Activated naive CD4-positive, alpha-beta T cell treated with anti-CD3 and anti-CD28 coated beads, Interleukin-2, amount 10 ng/mL, durations not matched to agents 7 days and 5 days (primary cell): ENCODE measurements at regions not wholly inside any gene's neighbourhood (a gene's known extent, or its start where the extent isn't known, plus 50 kb on each side); places are given as distances from the start of the nearest gene placed in this dataset.
"Not testable (repeated sequence)": the region's sequence is repeated elsewhere in the genome, so short reads cannot be mapped to it uniquely, and the experiment has no call there.

Experiments
- CTCF ChIA-PET: fragments of 350-600 bp; sonication (Branson Sonifier 250); formaldehyde crosslinking; loops from one replicate; lab custom pipeline; 2021; ENCODE audit warnings: antibody characterized with exemption; lab: Charles Lee
- DNase-seq: peaks from one replicate; pipeline ENCODE4 v3.0.0-alpha.2; 2020
- H3K27ac Mint-ChIP-seq: one replicate; pipeline ENCODE4 v1.8.0; 2021; ENCODE audit warnings: mild to moderate bottlenecking, moderate library complexity, mixed read lengths
- H3K27me3 Mint-ChIP-seq: one replicate; pipeline ENCODE4 v1.8.0; 2021; ENCODE audit warnings: mild to moderate bottlenecking, mixed read lengths
- H3K36me3 Mint-ChIP-seq: one replicate; pipeline ENCODE4 v1.8.0; 2021; ENCODE audit warnings: mixed read lengths
- H3K4me1 Mint-ChIP-seq: one replicate; pipeline ENCODE4 v1.8.0; 2021; ENCODE audit warnings: mixed read lengths
- H3K4me3 Mint-ChIP-seq: one replicate; pipeline ENCODE4 v1.8.0; 2021; ENCODE audit warnings: mild to moderate bottlenecking, moderate library complexity, mixed read lengths
- H3K9me3 Mint-ChIP-seq: one replicate; pipeline ENCODE4 v1.8.0; 2021; ENCODE audit warnings: mixed read lengths

DNA sequence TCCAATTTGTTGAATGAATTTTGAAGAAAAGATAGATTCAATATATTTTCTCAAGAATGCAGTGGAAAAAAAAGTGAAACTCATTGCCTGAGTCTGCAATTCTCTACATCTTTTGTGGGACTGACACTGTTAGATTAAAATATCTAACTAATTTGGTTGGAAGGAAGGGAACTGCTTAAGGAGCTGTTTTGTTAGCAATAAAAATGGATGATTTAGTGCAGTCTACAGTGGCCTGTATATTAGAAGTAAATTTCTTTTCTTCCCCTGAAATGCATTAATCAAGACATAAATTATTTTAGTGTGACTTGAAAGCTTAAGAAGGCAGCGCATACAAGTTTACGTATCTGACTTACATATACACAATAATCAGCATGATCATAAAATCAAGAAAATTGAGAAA is 1332.6 kb downstream of the EPHA7 start:
- H3K4me1 Mint-ChIP-seq = no peaks in the 10 kb centered on the region
- no peak overlapping the region for H3K4me3 Mint-ChIP-seq
- H3K36me3 Mint-ChIP-seq = no peaks in the 10 kb centered on the region
- no peaks in the 10 kb centered on the region for H3K27me3 Mint-ChIP-seq
- CTCF ChIA-PET = no interaction called here
- H3K9me3 Mint-ChIP-seq = peaks cover 23% of the 10 kb centered on the region
- no peak for DNase-seq
- H3K27ac Mint-ChIP-seq = no peak overlapping the region

DNA sequence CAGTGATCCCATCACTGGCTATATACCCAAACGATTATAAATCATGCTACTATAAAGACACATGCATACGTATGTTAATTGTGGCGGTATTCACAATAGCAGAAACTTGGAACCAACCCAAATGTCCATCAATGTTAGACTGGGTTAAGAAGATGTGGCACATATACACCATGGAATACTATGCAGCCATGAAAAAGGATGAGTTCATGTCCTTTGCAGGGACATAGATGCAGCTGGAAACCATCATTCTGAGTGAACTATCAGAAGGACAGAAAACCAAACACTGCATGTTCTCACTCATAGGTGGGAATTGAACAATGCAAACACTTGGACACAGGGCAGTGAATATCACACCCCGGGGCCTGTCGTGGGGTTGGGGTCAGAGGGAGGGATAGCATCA is 1335.4 kb downstream of the EPHA7 start:
- H3K36me3 Mint-ChIP-seq, H3K27ac Mint-ChIP-seq, H3K27me3 Mint-ChIP-seq, H3K4me3 Mint-ChIP-seq, DNase-seq, CTCF ChIA-PET, H3K4me1 Mint-ChIP-seq: not testable (repeated sequence)
- H3K9me3 Mint-ChIP-seq = peaks cover 29% of the 10 kb centered on the region

DNA sequence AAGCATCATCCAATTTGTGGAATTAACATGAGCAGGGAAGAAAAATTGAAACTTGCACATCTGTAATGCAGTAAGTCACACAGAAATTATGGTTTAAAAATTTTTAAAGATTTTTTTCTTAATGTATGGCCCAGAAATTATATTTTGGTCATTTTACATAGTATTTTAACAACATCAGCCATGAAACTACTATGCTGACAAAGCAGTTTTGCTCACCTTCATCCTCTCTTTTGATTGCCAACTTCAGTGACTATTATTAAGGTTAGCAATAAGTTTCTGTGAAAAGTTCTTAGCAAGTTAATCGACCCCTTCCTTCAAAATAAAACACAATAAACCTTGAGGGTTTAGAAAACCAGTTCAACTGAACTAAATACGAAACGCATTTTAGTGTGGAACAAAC is 1347.0 kb downstream of the EPHA7 start:
- CTCF ChIA-PET = no interaction called here
- Mint-ChIP-seq H3K4me3 (no peak overlapping the region), H3K27me3 (no peaks in the 10 kb centered on the region), H3K36me3 (no peaks in the 10 kb centered on the region), H3K9me3 (peaks cover 3% of the 10 kb centered on the region), H3K27ac (no peak overlapping the region), H3K4me1 (no peaks in the 10 kb centered on the region)
- DNase-seq = no peak

DNA sequence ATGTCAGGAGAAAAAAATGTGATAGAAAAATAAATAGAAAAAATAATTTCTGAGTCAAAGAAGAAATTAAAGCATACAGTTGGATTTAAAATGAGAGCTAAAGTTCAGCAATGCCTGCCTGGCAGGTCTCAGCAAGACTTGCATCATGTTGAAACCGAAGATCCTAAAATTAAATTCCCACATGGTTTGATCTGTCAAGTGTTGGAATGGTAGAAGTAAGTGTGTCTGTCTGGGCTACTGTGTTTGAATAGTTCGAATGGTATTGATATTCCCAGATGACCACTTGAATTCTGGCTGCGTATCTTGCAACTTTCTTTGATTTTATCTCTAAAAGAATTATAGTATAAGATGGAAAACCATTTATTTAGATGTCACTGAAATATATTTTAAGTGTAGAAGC is 1349.6 kb downstream of the EPHA7 start:
- no peaks in the 10 kb centered on the region for H3K27me3 Mint-ChIP-seq
- H3K36me3 Mint-ChIP-seq = no peaks in the 10 kb centered on the region

DNA sequence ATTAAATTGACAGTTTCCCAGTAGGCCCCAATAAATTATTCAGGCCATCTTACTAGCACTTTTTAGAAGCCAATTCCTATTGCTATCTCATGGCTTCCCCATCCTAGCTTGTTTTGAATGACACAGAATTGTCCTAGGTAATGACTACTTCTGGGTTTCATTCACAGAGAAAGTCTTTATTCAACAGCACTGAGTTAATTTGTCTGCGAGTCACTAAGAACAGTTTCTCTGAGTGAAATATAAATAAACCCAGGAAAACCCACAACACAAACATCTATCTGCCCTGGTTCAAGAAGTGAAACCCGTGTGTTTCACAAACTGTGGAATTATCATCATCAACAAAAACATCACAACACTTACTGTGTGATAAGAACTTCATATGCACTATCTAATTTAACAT is 1366.8 kb downstream of the EPHA7 start:
- Mint-ChIP-seq H3K9me3 (peaks cover 1% of the 10 kb centered on the region), H3K27ac (no peak overlapping the region), H3K27me3 (no peaks in the 10 kb centered on the region), H3K4me3 (no peak overlapping the region), H3K36me3 (no peaks in the 10 kb centered on the region), H3K4me1 (no peaks in the 10 kb centered on the region)
- CTCF ChIA-PET = no interaction called here
- DNase-seq = no peak

More for the DNA sequence above, 1349.6 kb downstream of the EPHA7 start:
- Mint-ChIP-seq H3K4me1 (no peaks in the 10 kb centered on the region), H3K9me3 (peaks cover 3% of the 10 kb centered on the region), H3K4me3 (no peak overlapping the region), H3K27ac (no peak overlapping the region)
- no peak for DNase-seq
- CTCF ChIA-PET = no interaction called here

DNA sequence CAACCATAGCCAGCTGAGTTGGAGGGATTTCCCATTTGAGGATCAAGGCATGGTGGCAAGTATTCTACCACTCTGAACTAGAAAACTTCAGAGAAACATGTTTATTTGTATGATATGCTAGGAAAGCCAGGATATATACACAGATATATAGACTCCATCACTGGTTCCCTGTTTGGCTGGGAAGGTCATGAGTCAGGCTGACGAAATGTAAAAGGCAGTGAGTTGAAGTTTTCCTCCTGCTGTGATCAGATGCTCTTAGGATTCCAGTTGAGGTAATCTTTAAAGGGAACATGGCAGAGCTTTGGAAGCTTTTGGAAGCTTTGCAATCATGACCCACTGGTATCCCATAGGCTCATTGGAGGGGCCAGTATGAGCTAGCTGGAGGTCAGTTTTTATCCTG is 1369.1 kb downstream of the EPHA7 start:
- no peak overlapping the region for H3K4me3 Mint-ChIP-seq

DNA sequence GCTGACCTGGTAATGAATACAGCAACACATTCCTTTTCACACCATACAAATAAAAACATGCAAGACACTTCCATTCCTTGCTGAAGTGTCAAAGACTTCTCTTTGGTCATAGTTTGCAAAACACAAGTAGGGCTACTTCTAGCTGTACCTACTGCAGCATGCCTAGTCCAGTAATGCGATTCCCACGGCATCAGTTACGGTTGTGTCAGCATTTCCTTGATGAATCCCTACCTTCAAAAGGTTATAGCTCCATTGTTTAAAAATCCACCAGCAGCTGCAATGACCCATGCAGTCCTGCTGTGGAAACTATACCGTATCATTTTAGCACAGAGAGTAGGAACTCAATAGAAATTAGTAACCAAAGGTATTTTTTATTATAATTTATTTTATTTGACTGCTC is 1371.5 kb downstream of the EPHA7 start:
- H3K27ac Mint-ChIP-seq = no peak overlapping the region
- peaks cover 3% of the 10 kb centered on the region for H3K9me3 Mint-ChIP-seq
- H3K4me1 Mint-ChIP-seq = no peaks in the 10 kb centered on the region

More for the DNA sequence above, 1369.1 kb downstream of the EPHA7 start:
- Mint-ChIP-seq H3K4me1 (no peaks in the 10 kb centered on the region), H3K9me3 (peaks cover 1% of the 10 kb centered on the region), H3K36me3 (no peaks in the 10 kb centered on the region), H3K27me3 (no peaks in the 10 kb centered on the region), H3K27ac (no peak overlapping the region)
- no peak for DNase-seq
- CTCF ChIA-PET = no interaction called here

DNA sequence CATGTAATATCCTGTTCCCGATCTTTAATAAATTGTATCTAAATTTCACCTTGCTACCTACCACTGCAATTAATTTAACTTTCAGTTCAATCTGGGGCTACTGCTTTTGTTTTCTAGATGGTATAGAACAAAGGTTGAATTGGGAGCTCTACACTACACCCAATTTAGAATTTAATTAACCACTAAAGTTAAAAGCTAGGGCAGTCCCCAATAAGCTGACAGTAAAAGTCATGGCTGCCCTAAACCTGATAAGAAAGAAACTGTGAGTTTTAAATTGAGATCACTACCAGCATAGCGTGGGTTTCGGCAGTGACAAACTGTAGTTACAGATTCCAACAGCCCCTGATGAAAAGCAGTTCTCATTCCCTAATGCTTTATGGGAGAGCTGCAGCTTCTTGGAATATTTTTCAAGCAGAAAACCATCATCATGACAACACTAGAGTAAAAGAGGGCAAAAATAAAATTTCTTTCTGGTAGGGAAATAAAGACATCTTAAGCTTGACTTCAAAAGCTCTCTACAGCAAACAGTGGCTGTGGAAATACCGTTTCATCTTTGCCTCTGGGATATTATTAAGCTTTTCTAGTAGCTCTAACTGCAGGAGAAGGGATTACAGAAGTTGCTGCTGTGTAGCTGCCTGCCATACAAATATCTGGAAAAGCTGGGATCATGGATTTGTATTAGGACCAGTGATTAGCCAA is 1372.1 kb downstream of the EPHA7 start:
- CTCF ChIA-PET = no interaction called here
- DNase-seq = no peak
- Mint-ChIP-seq H3K36me3 (no peaks in the 10 kb centered on the region), H3K4me3 (no peak overlapping the region), H3K27ac (no peak overlapping the region), H3K9me3 (peaks cover 5% of the 10 kb centered on the region), H3K4me1 (no peaks in the 10 kb centered on the region), H3K27me3 (no peaks in the 10 kb centered on the region)

More for the DNA sequence above, 1371.5 kb downstream of the EPHA7 start:
- Mint-ChIP-seq H3K36me3 (no peaks in the 10 kb centered on the region), H3K4me3 (no peak overlapping the region), H3K27me3 (no peaks in the 10 kb centered on the region)
- no peak for DNase-seq
- CTCF ChIA-PET = no interaction called here

DNA sequence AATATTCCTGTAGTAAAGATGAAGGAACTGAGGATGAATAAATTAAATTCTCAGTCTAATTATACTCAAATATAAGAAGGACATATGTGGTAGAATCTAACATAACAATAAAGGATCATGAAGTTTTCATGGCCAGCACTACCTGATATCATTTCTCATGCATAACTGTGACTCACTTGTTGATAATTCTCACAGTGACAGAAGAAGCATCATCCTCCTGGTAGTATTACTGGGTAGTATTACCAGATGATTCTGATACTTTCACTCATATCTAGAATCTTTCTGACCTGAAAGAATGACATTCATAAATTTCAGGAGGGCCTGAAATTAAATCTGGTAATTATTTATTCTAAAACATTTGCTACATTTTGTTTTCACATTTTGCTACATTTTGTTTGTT is 1375.0 kb downstream of the EPHA7 start:
- H3K9me3 Mint-ChIP-seq = peaks cover 5% of the 10 kb centered on the region
- CTCF ChIA-PET = no interaction called here
- no peak overlapping the region for H3K4me3 Mint-ChIP-seq
- no peaks in the 10 kb centered on the region for H3K36me3 Mint-ChIP-seq
- H3K27me3 Mint-ChIP-seq = no peaks in the 10 kb centered on the region
- DNase-seq = no peak
- H3K4me1 Mint-ChIP-seq = no peaks in the 10 kb centered on the region
- H3K27ac Mint-ChIP-seq = no peak overlapping the region

DNA sequence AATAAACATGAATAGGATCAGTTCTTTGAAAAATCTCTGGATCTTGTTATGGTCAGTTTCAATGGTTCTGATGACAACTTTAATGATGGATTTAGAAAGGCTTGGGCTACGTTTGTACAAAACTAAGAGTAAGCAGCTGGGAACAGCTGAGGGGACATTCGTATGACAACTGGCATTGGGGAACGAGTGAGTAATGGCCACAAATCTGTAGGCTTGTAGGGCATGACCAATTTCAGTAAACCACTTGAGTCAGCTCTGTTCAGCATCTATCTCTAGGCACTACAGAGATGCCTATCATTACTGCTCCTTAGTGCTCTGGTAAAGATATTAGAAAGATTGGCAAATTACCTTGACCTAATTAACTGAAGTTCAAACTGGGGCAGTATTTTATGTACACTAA is 1375.6 kb downstream of the EPHA7 start:
- Mint-ChIP-seq H3K27me3 (no peaks in the 10 kb centered on the region), H3K36me3 (no peaks in the 10 kb centered on the region), H3K9me3 (peaks cover 5% of the 10 kb centered on the region), H3K4me3 (no peak overlapping the region), H3K27ac (no peak overlapping the region), H3K4me1 (no peaks in the 10 kb centered on the region)
- DNase-seq = no peak
- CTCF ChIA-PET = no interaction called here

DNA sequence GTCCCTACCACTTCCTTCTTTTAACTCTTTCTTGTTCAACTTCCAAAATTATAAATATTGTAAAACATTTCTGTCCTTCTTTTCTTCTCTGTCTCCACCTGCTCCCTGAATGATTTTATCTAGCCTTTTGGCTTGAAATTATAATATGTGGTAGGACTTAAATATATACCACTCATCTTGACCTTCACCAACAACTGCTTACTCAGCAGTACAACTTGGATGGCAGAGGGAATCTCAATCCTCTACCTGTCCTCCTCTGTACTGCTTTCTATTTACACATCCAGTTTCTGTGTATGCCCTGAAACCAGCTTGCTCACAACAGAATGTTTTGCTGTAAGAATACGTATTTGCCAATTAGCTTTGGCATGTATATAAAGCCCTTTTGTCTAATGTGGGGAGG is 1392.5 kb downstream of the EPHA7 start:
- Mint-ChIP-seq H3K4me1 (no peaks in the 10 kb centered on the region), H3K27ac (no peak overlapping the region), H3K9me3 (peaks cover 8% of the 10 kb centered on the region), H3K4me3 (no peak overlapping the region), H3K36me3 (no peaks in the 10 kb centered on the region), H3K27me3 (no peaks in the 10 kb centered on the region)
- CTCF ChIA-PET = no interaction called here
- DNase-seq = no peak

DNA sequence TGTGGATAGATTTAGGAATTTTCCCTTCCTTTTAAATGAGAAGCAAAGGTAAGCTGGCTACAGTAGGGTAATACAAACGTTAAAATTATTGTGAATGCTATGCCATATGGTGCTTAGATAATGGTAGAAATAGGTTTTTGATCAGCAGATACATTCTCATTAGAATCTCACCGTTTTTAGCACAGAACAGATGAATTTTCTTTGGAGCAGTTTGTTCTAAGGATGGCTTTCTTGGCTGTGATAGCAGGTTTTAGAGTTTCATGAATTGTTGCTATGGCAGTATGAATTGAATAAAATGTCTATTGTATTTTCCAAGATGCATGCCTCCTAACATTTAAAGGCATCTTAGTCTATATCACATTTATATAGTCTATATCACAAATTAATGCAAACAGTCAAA is 1394.5 kb downstream of the EPHA7 start:
- H3K9me3 Mint-ChIP-seq = no peaks in the 10 kb centered on the region
- no peaks in the 10 kb centered on the region for H3K36me3 Mint-ChIP-seq
- H3K4me1 Mint-ChIP-seq = no peaks in the 10 kb centered on the region
- H3K4me3 Mint-ChIP-seq = no peak overlapping the region
- no peak for DNase-seq
- CTCF ChIA-PET = no interaction called here
- H3K27me3 Mint-ChIP-seq = no peaks in the 10 kb centered on the region
- no peak overlapping the region for H3K27ac Mint-ChIP-seq

DNA sequence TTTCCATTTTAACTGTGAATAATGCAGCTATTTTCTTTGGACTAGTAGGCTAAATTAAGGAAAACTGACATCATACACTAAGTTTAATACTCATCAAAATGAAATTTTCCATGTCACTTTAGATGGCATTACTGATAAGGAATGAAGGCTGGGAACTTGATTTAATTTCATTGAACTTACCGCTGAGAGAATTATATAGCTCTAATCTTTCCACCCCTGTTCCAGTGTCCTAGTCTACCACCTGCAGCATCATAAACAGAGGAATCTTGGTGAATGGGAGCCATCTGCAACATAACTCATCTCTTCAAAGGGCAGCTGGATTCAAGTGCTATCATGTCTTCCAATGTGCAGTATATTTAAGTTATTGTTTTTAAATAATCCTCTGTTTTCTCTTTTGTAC is 1395.2 kb downstream of the EPHA7 start:
- H3K4me3 Mint-ChIP-seq = no peak overlapping the region
- H3K27ac Mint-ChIP-seq = no peak overlapping the region
- no peak for DNase-seq
- no peaks in the 10 kb centered on the region for H3K4me1 Mint-ChIP-seq
- CTCF ChIA-PET = no interaction called here
- no peaks in the 10 kb centered on the region for H3K36me3 Mint-ChIP-seq
- no peaks in the 10 kb centered on the region for H3K9me3 Mint-ChIP-seq
- H3K27me3 Mint-ChIP-seq = no peaks in the 10 kb centered on the region

DNA sequence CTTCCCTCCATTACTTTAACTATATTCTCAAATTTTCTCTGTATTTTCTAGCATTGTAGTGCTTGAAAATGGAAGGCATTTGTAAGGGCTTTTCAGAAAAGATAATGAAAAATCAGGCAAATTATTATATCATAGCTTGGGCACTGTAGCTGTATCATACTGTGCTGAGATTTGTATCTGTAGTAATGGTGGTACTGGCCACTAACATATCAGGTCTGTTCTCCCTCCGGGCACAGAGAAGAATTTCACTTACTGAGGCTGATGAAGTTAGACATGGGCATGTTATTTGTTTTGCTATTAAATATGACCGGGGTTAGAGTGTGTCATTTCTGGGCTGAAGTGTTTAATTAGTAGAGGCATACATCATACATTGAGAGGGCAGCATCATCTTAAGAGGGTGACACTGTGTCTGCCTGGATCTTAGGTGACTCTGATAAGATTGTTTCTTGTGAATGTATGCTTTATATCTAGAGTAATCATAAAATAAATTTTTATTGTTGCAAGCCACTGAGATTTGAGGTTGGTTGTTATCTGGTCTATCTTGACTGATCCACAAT is 1395.9 kb downstream of the EPHA7 start:
- Mint-ChIP-seq H3K4me1 (no peaks in the 10 kb centered on the region), H3K27me3 (no peaks in the 10 kb centered on the region), H3K36me3 (no peaks in the 10 kb centered on the region), H3K9me3 (no peaks in the 10 kb centered on the region), H3K27ac (no peak overlapping the region), H3K4me3 (no peak overlapping the region)
- DNase-seq = no peak
- CTCF ChIA-PET = no interaction called here

DNA sequence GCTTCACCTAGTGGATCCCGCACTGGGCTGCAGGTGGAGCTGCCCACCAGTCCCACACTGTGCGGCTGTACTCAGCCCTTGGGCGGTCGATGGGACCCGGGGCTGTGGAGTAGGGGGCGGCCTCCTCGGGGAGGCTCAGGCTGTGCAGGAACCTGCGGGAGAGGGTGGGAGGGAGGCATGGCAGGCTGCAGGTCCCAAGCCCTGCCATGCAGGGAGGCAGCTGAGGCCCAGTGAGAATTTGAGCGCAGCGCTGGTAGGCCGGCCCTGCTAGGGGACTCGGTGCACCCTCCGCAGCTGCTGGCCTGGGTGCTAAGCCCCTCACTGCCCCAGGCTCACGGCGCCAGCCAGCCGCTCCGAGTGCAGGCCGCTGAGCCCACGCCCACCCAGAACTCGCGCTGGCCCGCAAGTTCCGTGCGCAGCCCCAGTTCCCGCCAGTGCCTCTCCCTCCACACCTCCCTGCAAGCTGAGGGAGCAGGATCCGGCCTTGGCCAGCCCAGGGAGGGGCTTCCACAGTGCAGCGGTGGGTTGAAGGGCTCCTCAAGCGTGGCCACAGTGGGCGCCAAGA is 1407.6 kb downstream of the EPHA7 start:
- no peak for DNase-seq
- Mint-ChIP-seq H3K4me1 (no peaks in the 10 kb centered on the region), H3K27me3 (no peaks in the 10 kb centered on the region), H3K27ac (no peak overlapping the region), H3K36me3 (no peaks in the 10 kb centered on the region), H3K9me3 (peaks cover 21% of the 10 kb centered on the region), H3K4me3 (no peak overlapping the region)
- CTCF ChIA-PET = no interaction called here
